H1 (cell line): ENCODE measurements at regions not wholly inside any gene's neighbourhood (a gene's known extent, or its start where the extent isn't known, plus 50 kb on each side); places are given as distances from the start of the nearest gene placed in this dataset.
"Not testable (repeated sequence)": the region's sequence is repeated elsewhere in the genome, so short reads cannot be mapped to it uniquely, and the experiment has no call there.

Source experiments
- CTCF ChIA-PET: fragments of 300-600 bp; sonication (Branson Sonifier 250); formaldehyde crosslinking; loops from one replicate; lab custom pipeline; 2021; ENCODE audit not compliant: partially characterized antibody; lab: Charles Lee
- POLR2A ChIA-PET: fragments of 300-600 bp; sonication (Branson Sonifier 250); formaldehyde crosslinking; loops from one replicate; lab custom pipeline; 2021; ENCODE audit warnings: inconsistent platforms; ENCODE audit not compliant: partially characterized antibody; lab: Charles Lee
- DNase-seq, 2 experiments: peaks; one replicate each; pipeline versions ENCODE4 v3.0.0 to v3.0.0-alpha.2; 2010 to 2022; ENCODE audit warnings: low spot score in 2 of 2, low read depth in 1 of 2, mixed read lengths in 1 of 2
- FAIRE-seq: peaks from 2 replicates; lab custom pipeline; 2011; peaks lifted over from hg19 to GRCh38; lab: Jason Lieb, UNC
- H2AFZ ChIP-seq: 2 replicates; pipeline ENCODE4 v1.8.1; 2012; ENCODE audit warnings: low read length, inconsistent platforms
- H2AK5ac ChIP-seq: 2 replicates; pipeline ENCODE4 v1.6.1; 2013; ENCODE audit warnings: low read depth, low read length
- H2BK120ac ChIP-seq: replicated peaks from 2 replicates; pipeline ENCODE3; 2013; ENCODE audit warnings: low read depth, low read length, inconsistent platforms
- H2BK12ac ChIP-seq: 2 replicates; pipeline ENCODE4 v1.6.1; 2013; ENCODE audit warnings: low read depth, low read length
- H2BK15ac ChIP-seq: 2 replicates; pipeline ENCODE4 v1.6.1; 2013; ENCODE audit warnings: low read length
- H2BK20ac ChIP-seq: 2 replicates; pipeline ENCODE4 v1.6.1; 2013; ENCODE audit warnings: low read length
- H2BK5ac ChIP-seq: 2 replicates; pipeline ENCODE4 v1.6.1; 2013; ENCODE audit warnings: low read depth, low read length
- H3K14ac ChIP-seq: 2 replicates; pipeline ENCODE4 v1.6.1; 2013; ENCODE audit warnings: inconsistent platforms; ENCODE audit not compliant: insufficient read length
- H3K18ac ChIP-seq: 2 replicates; pipeline ENCODE4 v1.6.1; 2013; ENCODE audit warnings: low read length; ENCODE audit errors: extremely low read depth
- H3K23ac ChIP-seq: 2 replicates; pipeline ENCODE4 v1.6.1; 2013; ENCODE audit warnings: inconsistent platforms; ENCODE audit not compliant: insufficient read length
- H3K23me2 ChIP-seq: 2 replicates; pipeline ENCODE4 v1.6.1; 2013; ENCODE audit warnings: low read depth, low read length
- H3K27ac ChIP-seq: 2 replicates; pipeline ENCODE4 v1.6.1; 2011; ENCODE audit warnings: low read depth, low read length, inconsistent platforms
- H3K27me3 ChIP-seq, 4 experiments: replicated peaks in 1 of 4; 1 replicate in 1 of 4; 2 replicates in 3 of 4; pipeline versions ENCODE4 v1.6.1 to v1.8.1; 2011 to 2013; ENCODE audit warnings: low read length in 3 of 4, mild to moderate bottlenecking in 3 of 4, inconsistent platforms in 2 of 4, mixed read lengths in 2 of 4, moderate library complexity in 1 of 4; ENCODE audit not compliant: control insufficient read depth in 3 of 4, insufficient read depth in 3 of 4; ENCODE audit errors: extremely low read depth in 1 of 4
- H3K36me3 ChIP-seq, 4 experiments: 2 replicates each; pipeline versions ENCODE4 v1.6.1 to v1.8.1; 2011 to 2013; ENCODE audit warnings: mild to moderate bottlenecking in 4 of 4, low read length in 3 of 4, moderate library complexity in 2 of 4, control low read depth in 1 of 4, inconsistent platforms in 1 of 4; ENCODE audit not compliant: insufficient read depth in 4 of 4, control insufficient read depth in 2 of 4
- H3K4ac ChIP-seq: replicated peaks from 2 replicates; pipeline ENCODE3; 2013; ENCODE audit warnings: low read length, low read depth, mixed read lengths, inconsistent platforms; ENCODE audit not compliant: insufficient read length
- H3K4me1 ChIP-seq, 4 experiments: replicated peaks in 1 of 4; 1 replicate in 1 of 4; 2 replicates in 3 of 4; pipeline versions ENCODE4 v1.6.1 to v1.8.1; 2011 to 2013; ENCODE audit warnings: low read length in 3 of 4, inconsistent platforms in 2 of 4, mixed read lengths in 1 of 4; ENCODE audit not compliant: insufficient read depth in 4 of 4, control insufficient read depth in 3 of 4
- H3K4me2 ChIP-seq, 2 experiments: 2 replicates each; pipeline versions ENCODE4 v1.6.1 to v1.8.1; 2011 to 2013; ENCODE audit warnings: low read depth in 2 of 2, low read length in 2 of 2, control low read depth in 1 of 2, inconsistent platforms in 1 of 2, mild to moderate bottlenecking in 1 of 2; ENCODE audit not compliant: insufficient read depth in 1 of 2
- H3K4me3 ChIP-seq, 4 experiments: fragments of 200-600, 300-600 bp in 1 of 4; sonication (generic), shearing (Covaris generic), sonication (Bioruptor Twin) in 1 of 4; 2 replicates each; pipeline versions ENCODE4 v1.5.1 to v1.8.1; 2011 to 2016; ENCODE audit warnings: low read length in 4 of 4, low read depth in 3 of 4, control low read depth in 2 of 4, inconsistent platforms in 2 of 4, mild to moderate bottlenecking in 2 of 4, mixed read lengths in 1 of 4, moderate library complexity in 1 of 4; ENCODE audit not compliant: insufficient read depth in 2 of 4; ENCODE audit errors: extremely low read depth in 1 of 4
- H3K56ac ChIP-seq: replicated peaks from 2 replicates; pipeline ENCODE3; 2013; ENCODE audit warnings: low read depth, mild to moderate bottlenecking, mixed read lengths, low read length, inconsistent platforms; ENCODE audit not compliant: insufficient read length
- H3K79me1 ChIP-seq: 2 replicates; pipeline ENCODE4 v1.6.1; 2013; ENCODE audit warnings: low read depth, low read length, control low read depth
- H3K79me2 ChIP-seq, 2 experiments: 2 replicates each; pipeline versions ENCODE4 v1.6.1 to v1.8.1; 2012 to 2013; ENCODE audit warnings: low read length in 2 of 2, mild to moderate bottlenecking in 2 of 2, inconsistent platforms in 1 of 2; ENCODE audit not compliant: insufficient read depth in 2 of 2, control insufficient read depth in 1 of 2
- H3K9ac ChIP-seq, 4 experiments: replicated peaks in 1 of 4; 1 replicate in 1 of 4; 2 replicates in 3 of 4; pipeline versions ENCODE4 v1.6.1 to v1.8.1; 2011 to 2013; ENCODE audit warnings: low read depth in 3 of 4, low read length in 3 of 4, control low read depth in 2 of 4, mild to moderate bottlenecking in 2 of 4, moderate library complexity in 2 of 4, inconsistent platforms in 1 of 4; ENCODE audit errors: extremely low read depth in 1 of 4
- H3K9me3 ChIP-seq, 2 experiments: 2 replicates each; pipeline versions ENCODE4 v1.6.1 to v1.8.1; 2012 to 2013; ENCODE audit warnings: mild to moderate bottlenecking in 2 of 2, moderate library complexity in 2 of 2, control low read depth in 1 of 2, inconsistent platforms in 1 of 2, low read depth in 1 of 2, low read length in 1 of 2, mixed read lengths in 1 of 2; ENCODE audit not compliant: insufficient read depth in 2 of 2
- H4K20me1 ChIP-seq, 2 experiments: replicated peaks in 1 of 2; 2 replicates each; pipeline versions ENCODE3 to v1.8.1; 2011 to 2013; ENCODE audit warnings: inconsistent platforms in 2 of 2, low read length in 2 of 2, mild to moderate bottlenecking in 1 of 2; ENCODE audit not compliant: insufficient read depth in 2 of 2, control insufficient read depth in 1 of 2
- H4K5ac ChIP-seq: 2 replicates; pipeline ENCODE4 v1.6.1; 2013; ENCODE audit warnings: low read length, low read depth, mixed read lengths, inconsistent platforms; ENCODE audit not compliant: insufficient read length
- H4K8ac ChIP-seq: 2 replicates; pipeline ENCODE4 v1.8.0; 2013; ENCODE audit warnings: mild to moderate bottlenecking, moderate library complexity, low read length, inconsistent platforms; ENCODE audit not compliant: insufficient read depth; ENCODE audit errors: extremely low read depth
- H4K91ac ChIP-seq: replicated peaks from 2 replicates; pipeline ENCODE3; 2013; ENCODE audit warnings: low read length, mixed read lengths, inconsistent platforms; ENCODE audit not compliant: insufficient read length
- WGBS, 2 experiments: shearing (Covaris generic) in 1 of 2; methylation state at CpG; one replicate each; pipeline versions ENCODE4 v1.1.6 to v1.1.7; 2013 to 2015; ENCODE audit warnings: low lambda C conversion rate in 2 of 2, mixed read lengths in 2 of 2, inconsistent platforms in 1 of 2, low coverage in 1 of 2, missing lambda C conversion rate in 1 of 2; ENCODE audit not compliant: insufficient replicate concordance in 2 of 2, insufficient coverage in 1 of 2, insufficient read length in 1 of 2; ENCODE audit errors: extremely low coverage in 1 of 2, missing lambda C conversion rate in 1 of 2; 5-methylcytosine and 5-hydroxymethylcytosine counted together

DNA sequence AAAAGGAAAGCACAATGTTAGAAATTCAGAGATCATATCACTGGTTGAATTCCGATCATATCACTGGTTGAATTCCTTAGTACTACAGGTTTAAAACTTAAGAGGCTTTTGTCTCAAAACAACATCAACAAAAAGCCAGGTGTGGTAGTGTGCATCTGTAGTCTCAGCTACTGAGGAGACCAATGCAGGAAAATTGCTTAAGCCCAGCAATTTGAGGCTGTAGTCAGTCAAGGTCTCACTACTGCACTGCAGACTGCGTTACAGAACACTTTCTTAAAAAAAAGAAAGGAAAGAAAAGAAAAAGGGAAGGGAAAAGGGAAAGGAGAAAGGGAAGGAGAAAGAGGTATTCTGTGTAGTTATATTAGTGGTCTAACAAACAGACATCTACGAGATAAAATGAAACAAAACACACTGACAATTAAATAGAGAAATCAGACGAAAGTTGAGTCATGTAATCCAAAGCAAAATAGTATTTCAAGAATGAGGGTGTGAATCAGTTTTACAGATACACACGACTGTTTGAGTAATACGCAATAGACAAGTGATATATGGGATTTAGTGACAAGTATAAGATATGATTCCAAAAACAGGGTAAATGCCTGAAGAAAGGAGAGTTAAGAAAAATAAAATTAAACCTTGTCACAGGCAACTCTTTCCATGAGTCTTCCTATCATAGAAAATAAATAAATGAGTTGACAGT, 113.9 kb downstream of the CDY2B start:
- H3K79me1 ChIP-seq, H4K8ac ChIP-seq, H3K79me2 ChIP-seq, H2AK5ac ChIP-seq, H2BK120ac ChIP-seq, H2BK12ac ChIP-seq, H3K36me3 ChIP-seq, H3K18ac ChIP-seq, H3K4me3 ChIP-seq, H3K4ac ChIP-seq, H3K27ac ChIP-seq, H3K9me3 ChIP-seq, H2BK20ac ChIP-seq, H2BK5ac ChIP-seq, H2BK15ac ChIP-seq, FAIRE-seq, H3K56ac ChIP-seq, H3K23ac ChIP-seq, DNase-seq, H3K4me2 ChIP-seq, H4K20me1 ChIP-seq, H3K9ac ChIP-seq, H4K91ac ChIP-seq, H4K5ac ChIP-seq, CTCF ChIA-PET, H3K14ac ChIP-seq, H3K23me2 ChIP-seq, H2AFZ ChIP-seq, H3K27me3 ChIP-seq, POLR2A ChIA-PET, H3K4me1 ChIP-seq: not testable (repeated sequence)
- WGBS, 2 experiments: no CpG with 5 or more reads among the region's 6 CpGs

DNA sequence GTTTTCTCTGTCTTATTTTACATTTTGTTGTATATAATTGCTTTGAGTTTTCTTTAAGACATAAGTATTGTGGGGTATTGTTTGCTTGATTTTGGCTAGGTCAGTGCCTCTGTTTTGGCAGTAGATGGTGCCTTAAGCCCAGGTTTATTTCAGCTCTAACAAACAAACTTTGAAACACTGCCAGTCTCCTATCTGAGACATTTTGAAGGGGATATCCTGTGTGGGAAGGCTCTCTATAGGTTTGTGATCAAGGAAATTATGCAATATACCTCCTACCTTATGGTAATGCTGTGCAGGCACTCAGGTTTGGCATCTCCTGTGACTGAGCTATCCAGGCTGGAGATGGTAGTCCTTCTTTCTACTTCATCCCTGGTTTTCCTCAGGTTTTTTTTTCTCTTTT, 120.8 kb downstream of the CDY2B start:
- H4K91ac ChIP-seq, H3K23ac ChIP-seq, H3K9me3 ChIP-seq, H3K18ac ChIP-seq, H2AFZ ChIP-seq, H3K56ac ChIP-seq, H2AK5ac ChIP-seq, H2BK120ac ChIP-seq, H3K36me3 ChIP-seq, H2BK12ac ChIP-seq, H3K4me2 ChIP-seq, POLR2A ChIA-PET, H3K4ac ChIP-seq, H3K23me2 ChIP-seq, H4K5ac ChIP-seq, H3K4me3 ChIP-seq, H4K8ac ChIP-seq, H3K4me1 ChIP-seq, H4K20me1 ChIP-seq, H2BK5ac ChIP-seq, FAIRE-seq, H3K79me1 ChIP-seq, H3K27me3 ChIP-seq, H3K27ac ChIP-seq, H2BK15ac ChIP-seq, DNase-seq, CTCF ChIA-PET, H2BK20ac ChIP-seq, H3K9ac ChIP-seq, H3K79me2 ChIP-seq, H3K14ac ChIP-seq: not testable (repeated sequence)
